Muscle of leg (tissue), 3 donors: ENCODE measurements at regions not wholly inside any gene's neighbourhood (a gene's known extent, or its start where the extent isn't known, plus 50 kb on each side); places are given as distances from the start of the nearest gene placed in this dataset.

Source experiments
- DNase-seq: peaks from one replicate; pipeline ENCODE4 v3.0.0; 2013
- H3K27ac ChIP-seq: one replicate; pipeline ENCODE4 v1.5.1; 2013; ENCODE audit warnings: mild to moderate bottlenecking, low read length, control low read depth
- H3K27me3 ChIP-seq: one replicate; pipeline ENCODE4 v1.6.1; 2013; ENCODE audit warnings: low read length; ENCODE audit not compliant: control insufficient read depth, insufficient read depth
- H3K36me3 ChIP-seq: one replicate; pipeline ENCODE4 v1.6.1; 2013; ENCODE audit warnings: low read length; ENCODE audit not compliant: control insufficient read depth, insufficient read depth
- H3K4me1 ChIP-seq: one replicate; pipeline ENCODE4 v1.6.1; 2013; ENCODE audit warnings: low read length; ENCODE audit not compliant: control insufficient read depth, insufficient read depth
- H3K4me3 ChIP-seq: one replicate; pipeline ENCODE4 v1.5.1; 2013; ENCODE audit warnings: low read length, control low read depth
- H3K9me3 ChIP-seq: replicated peaks from 2 replicates; pipeline ENCODE4 v1.6.1; 2013; ENCODE audit warnings: low read depth, low read length; ENCODE audit not compliant: control insufficient read depth
- WGBS: methylation state at CpG from one replicate; pipeline ENCODE4 v1.1.5; 2013; ENCODE audit warnings: missing lambda C conversion rate; ENCODE audit not compliant: insufficient coverage; 5-methylcytosine and 5-hydroxymethylcytosine counted together

DNA sequence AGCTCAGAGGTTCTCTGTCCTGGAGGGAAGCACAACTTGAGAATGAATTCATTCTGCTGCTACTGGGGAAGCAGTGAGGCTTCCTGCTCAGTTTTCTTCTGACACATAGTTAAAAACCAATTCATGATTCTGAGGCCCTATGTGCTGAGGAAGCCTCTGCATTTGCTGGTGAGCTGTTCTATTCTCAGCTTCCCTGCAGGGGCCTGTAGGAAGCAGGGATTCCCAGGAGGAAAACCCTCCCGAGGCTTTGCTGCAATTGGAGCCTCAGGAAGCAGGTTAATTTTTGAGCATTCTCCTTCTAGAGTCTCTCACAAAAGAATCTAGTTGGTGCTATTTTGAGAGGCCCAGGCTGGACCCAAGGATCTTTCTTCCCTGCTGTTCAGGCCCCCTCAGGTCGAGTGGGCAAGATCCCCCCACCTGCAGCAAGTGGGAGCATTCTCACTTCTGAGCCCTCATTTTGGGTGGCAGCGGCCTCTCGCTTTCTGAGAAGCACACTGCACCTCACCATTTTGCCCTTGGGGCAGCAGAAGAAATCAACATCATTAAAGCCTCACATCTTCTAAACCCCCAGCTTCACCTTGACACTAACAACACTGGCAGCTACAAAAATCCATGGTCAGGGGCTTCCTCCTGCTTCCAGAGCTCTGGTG, 197.5 kb upstream of the TSC22D2 start:
- H3K9me3 ChIP-seq = no peaks in the 10 kb centered on the region
- H3K4me3 ChIP-seq = no peak overlapping the region
- no peak for DNase-seq
- no peak overlapping the region for H3K27ac ChIP-seq
- H3K27me3 ChIP-seq = peaks cover 2% of the 10 kb centered on the region
- no peaks in the 10 kb centered on the region for H3K36me3 ChIP-seq
- WGBS = 61% methylated on average over 4 of the region's 4 CpGs
- peaks cover 3% of the 10 kb centered on the region for H3K4me1 ChIP-seq

DNA sequence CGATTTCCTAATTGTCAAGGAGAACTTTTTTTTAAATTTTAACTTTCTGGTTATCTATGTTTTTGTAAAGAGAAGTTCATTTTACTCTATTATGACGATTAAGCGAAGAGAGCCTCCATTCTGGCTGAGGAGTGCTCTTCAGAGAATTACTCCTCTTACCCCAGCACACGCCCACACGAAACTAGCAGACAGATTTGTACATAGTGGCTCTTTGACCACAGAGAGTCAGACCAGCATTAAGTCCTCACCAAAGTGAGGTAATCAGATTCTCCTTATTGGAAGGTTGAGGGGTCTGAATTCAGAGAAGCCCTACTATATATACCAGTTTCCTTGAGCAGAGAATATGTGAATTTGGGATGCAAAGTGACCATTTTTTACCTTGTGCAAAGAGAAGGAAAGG, 204.8 kb upstream of the TSC22D2 start:
- no peak overlapping the region for H3K4me3 ChIP-seq
- no peaks in the 10 kb centered on the region for H3K36me3 ChIP-seq
- H3K9me3 ChIP-seq = peaks cover under 1% of the 10 kb centered on the region
- H3K27ac ChIP-seq = no peak overlapping the region
- H3K4me1 ChIP-seq = no peaks in the 10 kb centered on the region
- no CpG with 5 or more reads among the region's 5 CpGs for WGBS
- DNase-seq = no peak
- peaks cover 2% of the 10 kb centered on the region for H3K27me3 ChIP-seq

DNA sequence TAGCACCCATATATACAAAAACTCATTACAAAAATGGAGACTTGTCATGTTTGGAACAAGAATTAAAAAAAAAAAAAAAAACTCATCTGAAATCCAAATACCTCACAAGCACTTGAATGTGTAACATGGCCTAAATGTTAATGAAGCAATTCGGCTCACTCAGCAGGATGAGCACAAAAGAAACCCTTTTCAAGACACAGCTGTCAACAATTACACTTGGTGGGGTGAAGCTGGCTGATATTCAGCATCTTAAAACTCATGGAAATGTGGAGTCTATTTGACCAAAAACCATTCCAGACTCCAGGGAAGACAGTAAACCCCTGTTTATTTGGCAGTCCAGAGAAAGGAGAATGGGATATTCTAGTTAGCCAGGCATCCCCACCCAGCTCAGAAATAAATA, 205.4 kb upstream of the TSC22D2 start:
- Histone ChIP-seq H3K9me3 (peaks cover 2% of the 10 kb centered on the region), H3K27ac (no peak overlapping the region), H3K4me1 (no peaks in the 10 kb centered on the region), H3K4me3 (no peak overlapping the region), H3K27me3 (peaks cover 2% of the 10 kb centered on the region), H3K36me3 (no peaks in the 10 kb centered on the region)
- peak; percentile 64 for DNase-seq
- no CpG with 5 or more reads among the region's 1 CpG for WGBS

DNA sequence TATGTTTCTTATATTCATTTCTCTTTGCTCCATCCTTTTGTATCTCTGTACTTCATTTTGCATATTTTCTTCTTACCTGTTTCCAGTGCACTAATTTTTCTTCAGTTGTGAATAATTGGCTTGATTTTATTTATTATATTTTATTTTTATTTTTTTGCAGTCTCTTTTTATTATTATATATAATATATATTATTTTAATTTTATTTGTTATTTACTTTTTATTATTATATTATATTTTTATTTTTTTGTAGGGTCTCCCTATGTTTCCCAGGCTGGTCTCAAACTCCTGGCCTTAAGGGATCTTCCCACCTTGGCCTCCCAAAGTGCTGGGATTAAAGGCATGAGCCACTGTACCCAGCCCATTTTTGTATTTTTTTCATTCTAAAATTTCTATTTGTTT, 213.1 kb upstream of the TSC22D2 start:
- peaks cover 2% of the 10 kb centered on the region for H3K9me3 ChIP-seq
- no peaks in the 10 kb centered on the region for H3K4me1 ChIP-seq
- H3K27ac ChIP-seq = no peak overlapping the region
- no peaks in the 10 kb centered on the region for H3K36me3 ChIP-seq
- no peak overlapping the region for H3K4me3 ChIP-seq
- no peaks in the 10 kb centered on the region for H3K27me3 ChIP-seq
- DNase-seq = no peak

- 70% methylated on average over 2 of the region's 4 CpGs for whole genome bisulfite sequencing
- H3K9me3 ChIP-seq = peaks cover 2% of the 10 kb centered on the region
- no peak for DNase-seq
- H3K36me3 ChIP-seq = no peaks in the 10 kb centered on the region
- no peaks in the 10 kb centered on the region for H3K27me3 ChIP-seq
- H3K4me3 ChIP-seq = no peak overlapping the region
- H3K4me1 ChIP-seq = no peaks in the 10 kb centered on the region
- no peak overlapping the region for H3K27ac ChIP-seq
These were observed 213.6 kb upstream of the TSC22D2 start for GRCh38 chr3:150194513-150194912.

GRCh38 chr3:150184426-150185071, 213.9 kb upstream of the PFN2 start:
- Histone ChIP-seq H3K4me1 (peaks cover 4% of the 10 kb centered on the region), H3K36me3 (no peaks in the 10 kb centered on the region), H3K27ac (no peak overlapping the region), H3K4me3 (no peak overlapping the region), H3K27me3 (no peaks in the 10 kb centered on the region), H3K9me3 (no peaks in the 10 kb centered on the region)
- no peak for DNase-seq
- 0% methylated on average over 2 of the region's 8 CpGs for WGBS

- Histone ChIP-seq H3K27ac (no peak overlapping the region), H3K27me3 (no peaks in the 10 kb centered on the region), H3K36me3 (no peaks in the 10 kb centered on the region), H3K9me3 (no peaks in the 10 kb centered on the region), H3K4me3 (peak overlapping the region; percentile 36), H3K4me1 (peaks cover 4% of the 10 kb centered on the region)
- DNase-seq = peak; percentile 84
- WGBS = 2% methylated on average over 19 of the region's 22 CpGs
These were observed 213.2 kb upstream of the PFN2 start for GRCh38 chr3:150183678-150184425.

DNA sequence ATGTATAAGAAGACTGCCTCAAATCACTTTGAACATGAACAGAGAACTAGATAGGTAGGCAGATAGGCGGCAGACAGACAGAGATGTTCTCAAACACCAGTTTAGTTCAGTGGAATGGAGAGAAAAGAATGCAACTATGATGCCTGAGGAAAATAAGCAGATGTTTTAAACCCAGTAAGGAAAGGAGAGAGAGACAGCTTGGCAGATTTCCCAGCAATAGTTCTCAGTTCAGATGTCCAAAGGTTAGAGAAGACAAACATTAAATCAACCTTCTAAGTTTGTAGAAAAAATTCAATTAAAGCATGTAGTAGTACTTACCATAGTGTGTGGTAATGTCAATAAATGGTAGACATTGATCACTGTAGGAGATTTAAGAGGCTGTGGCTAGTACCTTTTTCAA, 209.6 kb upstream of the PFN2 start:
- WGBS = no CpG with 5 or more reads among the region's 1 CpG
- H3K4me1 ChIP-seq = peaks cover 4% of the 10 kb centered on the region
- DNase-seq = peak; percentile 45
- H3K27me3 ChIP-seq = no peaks in the 10 kb centered on the region
- no peak overlapping the region for H3K4me3 ChIP-seq
- H3K27ac ChIP-seq = no peak overlapping the region
- no peaks in the 10 kb centered on the region for H3K36me3 ChIP-seq
- no peaks in the 10 kb centered on the region for H3K9me3 ChIP-seq

- WGBS = no CpG with 5 or more reads among the region's 1 CpG
- H3K27me3 ChIP-seq = no peaks in the 10 kb centered on the region
- H3K4me3 ChIP-seq = no peak overlapping the region
- H3K9me3 ChIP-seq = no peaks in the 10 kb centered on the region
- DNase-seq = no peak
- H3K27ac ChIP-seq = no peak overlapping the region
- H3K4me1 ChIP-seq = peaks cover 3% of the 10 kb centered on the region
- H3K36me3 ChIP-seq = no peaks in the 10 kb centered on the region
These were observed 208.6 kb upstream of the PFN2 start for GRCh38 chr3:150179330-150179729.

GRCh38 chr3:150177673-150178381, 207.1 kb upstream of the PFN2 start:
- DNase-seq = no peak
- H3K27ac ChIP-seq = no peak overlapping the region
- WGBS = 89% methylated on average over 2 of the region's 4 CpGs

More at GRCh38 chr3:150177673-150178381, 207.1 kb upstream of the PFN2 start:
- H3K9me3 ChIP-seq = no peaks in the 10 kb centered on the region
- H3K27me3 ChIP-seq = no peaks in the 10 kb centered on the region
- H3K4me1 ChIP-seq = no peaks in the 10 kb centered on the region
- no peaks in the 10 kb centered on the region for H3K36me3 ChIP-seq
- no peak overlapping the region for H3K4me3 ChIP-seq
